Lower lobe of right lung (tissue), 2 donors: ENCODE measurements at regions not wholly inside any gene's neighbourhood (a gene's known extent, or its start where the extent isn't known, plus 50 kb on each side); places are given as distances from the start of the nearest gene placed in this dataset.
A peak's percentile ranks its signal among the peaks of the same experiment; 100 is the strongest.

Experiments
- ATAC-seq, 2 donors: fragments of 200-7000 bp; cut with Tn5 transposase; one replicate each; pipeline ENCODE4 v1.9.1; 2020 to 2022; ENCODE audit warnings: mild to moderate bottlenecking in 2 of 2, moderate library complexity in 2 of 2
- DNase-seq: peaks from one replicate; pipeline ENCODE4 v3.0.0-alpha.2; 2020
- H3K27ac ChIP-seq: fragments of 200-600 bp; one replicate; pipeline ENCODE4 v1.8.0; 2022
- H3K27me3 ChIP-seq: fragments of 200-600 bp; one replicate; pipeline ENCODE4 v1.8.0; 2022; ENCODE audit warnings: low read depth
- H3K36me3 ChIP-seq: fragments of 200-600 bp; one replicate; pipeline ENCODE4 v1.8.0; 2022; ENCODE audit warnings: mild to moderate bottlenecking
- H3K4me1 ChIP-seq: fragments of 200-600 bp; one replicate; pipeline ENCODE4 v1.8.0; 2022
- H3K4me3 ChIP-seq: fragments of 200-600 bp; one replicate; pipeline ENCODE4 v1.8.0; 2022; ENCODE audit warnings: mild to moderate bottlenecking
- H3K9me3 ChIP-seq: fragments of 200-600 bp; one replicate; pipeline ENCODE4 v1.8.0; 2022
- CTCF ChIP-seq: fragments of 200-600 bp; IDR thresholded peaks from one replicate; pipeline ENCODE4 v1.8.0; 2022; ENCODE audit warnings: antibody characterized with exemption, mild to moderate bottlenecking
- intact Hi-C: fragments of 100-400 bp; cut with DNase I; formaldehyde crosslinking; loops from one replicate; pipeline ENCODE4 v1.11.0; 2022
- donor health status: DM: no; HTN: yes; CAD: no; lungs with severe emphysema.

- TF ChIP-seq CTCF, result no peak
- Histone ChIP-seq H3K9me3 (no peaks in the 10 kb centered on the region), H3K4me3 (no peak overlapping the region), H3K36me3 (no peaks in the 10 kb centered on the region), H3K27ac (no peak overlapping the region), H3K27me3 (no peaks in the 10 kb centered on the region), H3K4me1 (no peaks in the 10 kb centered on the region)
- no peak for ATAC-seq
- no peak for DNase-seq
- intact Hi-C loops, result no loop called here
Measured at GRCh38 chr13:34620074-34620850, 321.8 kb upstream of the NBEA start.

- H3K9me3 ChIP-seq, result no peaks in the 10 kb centered on the region
- ATAC-seq, result no peak
- H3K27ac ChIP-seq, result no peak overlapping the region
- H3K4me3 ChIP-seq, result no peak overlapping the region
- DNase-seq, result no peak
- H3K36me3 ChIP-seq, result no peaks in the 10 kb centered on the region
- intact Hi-C loops, result no loop called here
- no peaks in the 10 kb centered on the region for H3K27me3 ChIP-seq
- no peaks in the 10 kb centered on the region for H3K4me1 ChIP-seq
- no peak for TF ChIP-seq CTCF
Measured at GRCh38 chr13:34620862-34621261, 321.2 kb upstream of the NBEA start.

GRCh38 chr13:34623331-34623730, 318.7 kb upstream of the NBEA start:
- no peak for TF ChIP-seq CTCF
- ATAC-seq (no peak), DNase-seq (no peak)
- H3K36me3 ChIP-seq, result no peaks in the 10 kb centered on the region
- no peak overlapping the region for H3K4me3 ChIP-seq
- no peak overlapping the region for H3K27ac ChIP-seq
- intact Hi-C loops, result no loop called here
- no peaks in the 10 kb centered on the region for H3K4me1 ChIP-seq
- H3K9me3 ChIP-seq, result no peaks in the 10 kb centered on the region
- H3K27me3 ChIP-seq, result no peaks in the 10 kb centered on the region

- Histone ChIP-seq H3K9me3 (no peaks in the 10 kb centered on the region), H3K36me3 (no peaks in the 10 kb centered on the region), H3K27ac (no peak overlapping the region), H3K4me3 (no peak overlapping the region), H3K4me1 (no peaks in the 10 kb centered on the region), H3K27me3 (no peaks in the 10 kb centered on the region)
- intact Hi-C loops, result no loop called here
- ATAC-seq, result peak; percentile 29 to 88
- TF ChIP-seq CTCF, result no peak
- DNase-seq, result no peak
Measured at GRCh38 chr13:34627509-34628208, 314.4 kb upstream of the NBEA start.

GRCh38 chr13:34628209-34628682, 313.8 kb upstream of the NBEA start:
- ATAC-seq (peak in 1 of 2 donors; percentile 83), DNase-seq (no peak)
- H3K36me3 ChIP-seq, result no peaks in the 10 kb centered on the region
- H3K27ac ChIP-seq, result no peak overlapping the region
- no peaks in the 10 kb centered on the region for H3K9me3 ChIP-seq
- TF ChIP-seq CTCF, result no peak
- no peaks in the 10 kb centered on the region for H3K27me3 ChIP-seq
- H3K4me3 ChIP-seq, result no peak overlapping the region
- H3K4me1 ChIP-seq, result no peaks in the 10 kb centered on the region
- intact Hi-C loops, result no loop called here
